Ovary (tissue), 3 donors: ENCODE measurements at regions not wholly inside any gene's neighbourhood (a gene's known extent, or its start where the extent isn't known, plus 50 kb on each side); places are given as distances from the start of the nearest gene placed in this dataset.

Experiments
- POLR2A ChIP-seq: fragments of 450-650 bp; IDR thresholded peaks from one replicate; pipeline ENCODE4 v1.6.1; 2017; ENCODE audit warnings: antibody characterized with exemption, mild to moderate bottlenecking, moderate library complexity
- TF ChIP-seq, protein P1 (sequence below), 3 donors: fragments of 450-650 bp in 2 of 3; fragments of 200-600 bp in 1 of 3; IDR thresholded peaks; one replicate each; pipeline versions ENCODE4 v1.5.1 to v1.8.0; 2016 to 2022; ENCODE audit warnings: antibody characterized with exemption in 3 of 3, mild to moderate bottlenecking in 1 of 3
- donor health status: DM: no; HTN: no; CAD: no.

DNA sequence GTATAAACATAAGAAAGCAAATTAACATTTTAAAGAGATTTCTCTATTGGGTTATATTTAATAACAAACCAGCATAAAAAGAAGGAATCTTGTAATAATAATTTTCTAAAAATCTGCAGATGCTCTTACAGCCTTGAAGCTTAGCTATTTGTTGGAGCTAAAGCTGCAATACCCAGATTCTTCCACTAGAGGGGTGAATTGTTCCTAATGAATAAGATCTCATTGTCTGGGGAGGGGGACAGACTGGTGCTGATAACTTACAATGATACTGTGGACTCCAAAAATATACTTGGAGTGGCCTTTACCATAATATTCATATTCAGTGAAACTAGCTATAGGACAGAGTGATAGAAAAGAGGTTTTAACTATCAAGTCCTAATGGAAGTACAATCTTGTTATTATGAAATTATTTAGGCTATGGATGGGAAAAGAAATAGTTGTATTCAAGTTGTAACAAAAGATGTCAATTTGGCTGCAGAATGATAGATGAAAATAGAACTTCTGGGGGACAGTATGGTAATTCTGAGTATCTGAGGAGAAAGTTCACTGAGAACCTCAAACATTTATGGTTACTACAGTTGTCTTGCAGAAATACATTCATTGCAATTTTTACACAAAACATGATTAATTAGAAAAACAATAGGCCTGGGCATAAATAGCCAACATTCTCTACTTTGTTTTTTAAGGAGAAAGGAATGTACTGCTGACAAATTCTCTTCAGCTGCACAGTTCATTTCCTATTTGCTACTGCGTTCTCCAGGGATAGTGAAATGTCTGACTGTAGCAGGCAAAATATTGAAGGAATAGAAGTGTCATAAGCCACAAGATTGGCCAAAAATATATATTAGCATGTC lies 443.3 kb downstream of the GBA3 start:
- TF ChIP-seq POLR2A = no peak
- TF ChIP-seq, protein P1, sequence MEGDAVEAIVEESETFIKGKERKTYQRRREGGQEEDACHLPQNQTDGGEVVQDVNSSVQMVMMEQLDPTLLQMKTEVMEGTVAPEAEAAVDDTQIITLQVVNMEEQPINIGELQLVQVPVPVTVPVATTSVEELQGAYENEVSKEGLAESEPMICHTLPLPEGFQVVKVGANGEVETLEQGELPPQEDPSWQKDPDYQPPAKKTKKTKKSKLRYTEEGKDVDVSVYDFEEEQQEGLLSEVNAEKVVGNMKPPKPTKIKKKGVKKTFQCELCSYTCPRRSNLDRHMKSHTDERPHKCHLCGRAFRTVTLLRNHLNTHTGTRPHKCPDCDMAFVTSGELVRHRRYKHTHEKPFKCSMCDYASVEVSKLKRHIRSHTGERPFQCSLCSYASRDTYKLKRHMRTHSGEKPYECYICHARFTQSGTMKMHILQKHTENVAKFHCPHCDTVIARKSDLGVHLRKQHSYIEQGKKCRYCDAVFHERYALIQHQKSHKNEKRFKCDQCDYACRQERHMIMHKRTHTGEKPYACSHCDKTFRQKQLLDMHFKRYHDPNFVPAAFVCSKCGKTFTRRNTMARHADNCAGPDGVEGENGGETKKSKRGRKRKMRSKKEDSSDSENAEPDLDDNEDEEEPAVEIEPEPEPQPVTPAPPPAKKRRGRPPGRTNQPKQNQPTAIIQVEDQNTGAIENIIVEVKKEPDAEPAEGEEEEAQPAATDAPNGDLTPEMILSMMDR (IDR thresholded peaks at IDR 0.05) = peak in 1 of 3 donors; percentile 25
